ENCODE measurements at regions not wholly inside any gene's neighbourhood (a gene's known extent, or its start where the extent isn't known, plus 50 kb on each side); places are given as distances from the start of the nearest gene placed in this dataset.

GRCh38 chr6:40290816-40291215, 296.3 kb downstream of the LRFN2 start:
- H3K27ac ChIP-seq, result no peak overlapping the region
- H3K27me3 ChIP-seq, result peaks cover 0 to 14% of the 10 kb centered on the region in 2 donors
- no peak for TF ChIP-seq CTCF (IDR thresholded peaks at IDR 0.05)
- no peak for DNase-seq
- H3K4me1 ChIP-seq, result no peaks in the 10 kb centered on the region
- H3K4me3 ChIP-seq, result no peak overlapping the region
- no peaks in the 10 kb centered on the region for H3K36me3 ChIP-seq
- ATAC-seq, result no peak
- intact Hi-C loops (cut with DNase I), result no loop called here
- no peaks in the 10 kb centered on the region for H3K9me3 ChIP-seq

DNA sequence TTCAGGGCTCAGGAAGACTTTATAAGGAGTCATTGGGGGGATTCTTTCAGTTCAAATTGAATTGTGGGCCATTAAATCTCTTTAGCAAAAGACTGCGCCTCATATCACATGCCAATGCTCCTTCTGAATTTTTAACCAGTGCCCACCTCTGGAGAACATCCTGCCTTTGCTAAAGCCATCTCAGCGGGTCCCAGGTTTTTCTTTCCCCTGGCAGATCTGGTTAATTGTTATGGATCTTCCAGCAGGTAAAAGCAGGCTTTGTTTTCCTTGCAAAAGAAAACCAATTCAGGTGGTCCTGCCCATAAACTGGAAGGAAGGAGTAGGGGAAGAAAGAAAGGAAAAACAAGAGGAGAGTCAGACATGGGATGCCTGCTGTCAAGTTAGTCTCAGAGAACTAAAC, 298.2 kb downstream of the LRFN2 start:
- Histone ChIP-seq H3K36me3 (no peaks in the 10 kb centered on the region), H3K9me3 (no peaks in the 10 kb centered on the region), H3K4me1 (no peaks in the 10 kb centered on the region), H3K27me3 (peaks cover 0 to 25% of the 10 kb centered on the region in 2 donors), H3K27ac (no peak overlapping the region), H3K4me3 (no peak overlapping the region)
- intact Hi-C loops (cut with DNase I), result no loop called here
- TF ChIP-seq CTCF (IDR thresholded peaks at IDR 0.05), result no peak
- ATAC-seq, result no peak
- DNase-seq, result no peak

- Histone ChIP-seq H3K27ac (no peak overlapping the region), H3K27me3 (peaks cover 0 to 25% of the 10 kb centered on the region in 2 donors), H3K36me3 (no peaks in the 10 kb centered on the region), H3K4me1 (no peaks in the 10 kb centered on the region), H3K9me3 (no peaks in the 10 kb centered on the region), H3K4me3 (no peak overlapping the region)
- DNase-seq (no peak), ATAC-seq (no peak)
- intact Hi-C loops (cut with DNase I), result no loop called here
- TF ChIP-seq CTCF (IDR thresholded peaks at IDR 0.05), result no peak
These were observed 299.8 kb downstream of the LRFN2 start for GRCh38 chr6:40287296-40287850.

DNA sequence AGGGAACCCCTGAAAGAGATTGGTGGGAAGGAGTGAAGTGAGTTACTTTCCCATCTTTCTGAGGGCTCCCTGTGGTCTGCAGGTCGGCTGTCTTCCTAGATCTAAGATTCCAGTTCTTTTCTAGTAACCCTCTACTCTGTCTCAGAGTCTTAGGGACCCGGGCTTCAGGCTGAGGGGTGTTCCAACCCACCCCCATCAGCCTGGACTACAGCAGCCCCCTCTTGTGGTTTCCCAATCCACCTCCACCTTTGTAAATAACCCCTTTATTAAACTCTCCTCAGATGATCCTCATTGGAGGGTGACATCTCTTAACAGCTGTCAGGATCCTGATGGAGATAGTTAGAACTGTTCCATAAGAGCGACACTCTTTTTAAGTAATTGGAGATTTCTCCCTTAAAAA, 300.4 kb downstream of the LRFN2 start:
- Histone ChIP-seq H3K4me3 (no peak overlapping the region), H3K27me3 (peaks cover 0 to 25% of the 10 kb centered on the region in 2 donors), H3K4me1 (no peaks in the 10 kb centered on the region), H3K27ac (no peak overlapping the region), H3K9me3 (no peaks in the 10 kb centered on the region), H3K36me3 (no peaks in the 10 kb centered on the region)
- no peak for ATAC-seq
- no peak for TF ChIP-seq CTCF (IDR thresholded peaks at IDR 0.05)
- intact Hi-C loops (cut with DNase I), result no loop called here
- no peak for DNase-seq

DNA sequence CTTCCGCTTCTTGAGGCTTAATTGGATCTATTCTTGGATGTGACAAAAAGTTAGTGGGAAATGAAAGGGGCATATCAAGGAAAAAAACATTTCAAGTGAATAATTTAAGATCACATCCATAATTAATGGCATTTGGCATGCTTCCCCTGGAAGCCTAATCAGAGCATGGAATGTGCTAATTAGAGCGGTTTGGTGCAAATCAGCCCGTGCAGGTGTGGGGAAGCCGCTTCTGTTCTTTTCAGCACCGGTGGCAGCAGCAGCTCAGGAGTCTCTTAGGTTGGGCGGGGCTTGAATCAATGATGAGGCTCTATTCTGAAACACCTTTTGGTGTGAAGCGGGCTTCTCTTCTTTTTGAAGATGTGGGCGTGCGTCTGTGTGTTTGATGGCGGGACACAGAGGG, 301.2 kb downstream of the LRFN2 start:
- H3K27me3 ChIP-seq, result peaks cover 0 to 25% of the 10 kb centered on the region in 2 donors
- ATAC-seq, result no peak

More for the DNA sequence above, 301.2 kb downstream of the LRFN2 start:
- no peak for DNase-seq
- H3K27ac ChIP-seq, result no peak overlapping the region
- intact Hi-C loops (cut with DNase I), result no loop called here
- H3K4me3 ChIP-seq, result no peak overlapping the region
- no peak for TF ChIP-seq CTCF (IDR thresholded peaks at IDR 0.05)
- no peaks in the 10 kb centered on the region for H3K36me3 ChIP-seq
- no peaks in the 10 kb centered on the region for H3K9me3 ChIP-seq
- no peaks in the 10 kb centered on the region for H3K4me1 ChIP-seq
